SU-DHL-6 (cell line): ENCODE measurements at regions not wholly inside any gene's neighbourhood (a gene's known extent, or its start where the extent isn't known, plus 50 kb on each side); places are given as distances from the start of the nearest gene placed in this dataset.

Source experiments
- CTCF ChIP-seq: fragments of 200-600 bp; sonication (generic); IDR thresholded peaks from one replicate; pipeline ENCODE4 v1.5.1; 2017; ENCODE audit warnings: antibody characterized with exemption, mild to moderate bottlenecking, low read length, moderate library complexity; ENCODE audit not compliant: insufficient read depth, poor library complexity, severe bottlenecking
- EZH2phosphoT487 ChIP-seq: fragments of 200-600 bp; sonication (generic), shearing (Covaris generic); conservative IDR thresholded peaks from 2 replicates; pipeline ENCODE4 v1.6.1; 2018; ENCODE audit warnings: mild to moderate bottlenecking, antibody characterized with exemption, low read length, moderate library complexity, mixed read lengths

GRCh38 chr6:167396659-167397490, 72.0 kb downstream of the TTLL2 start:
- TF ChIP-seq CTCF = no peak
- no peak for TF ChIP-seq EZH2phosphoT487
